Right lobe of liver (tissue), 6 donors: ENCODE measurements at regions not wholly inside any gene's neighbourhood (a gene's known extent, or its start where the extent isn't known, plus 50 kb on each side); places are given as distances from the start of the nearest gene placed in this dataset.

ENCODE experiments used
- ATAC-seq, 4 donors: fragments of 200-7000 bp; cut with Tn5 transposase; one replicate each; pipeline ENCODE4 v1.9.1; 2020; ENCODE audit warnings: mild to moderate bottlenecking in 4 of 4, moderate library complexity in 4 of 4
- DNase-seq, 3 donors: peaks; one replicate each; pipeline ENCODE4 v3.0.0-alpha.2; 2020
- H3K27ac ChIP-seq, 3 donors: fragments of 200-600 bp; one replicate each; pipeline ENCODE4 v1.8.0; 2022
- H3K27me3 ChIP-seq, 2 donors: fragments of 200-600 bp; one replicate each; pipeline ENCODE4 v1.8.0; 2022
- H3K36me3 ChIP-seq, 4 donors: fragments of 200-600 bp; sonication (generic) in 1 of 4; one replicate each; pipeline versions ENCODE4 v1.5.1 to v1.8.0; 2017 to 2022; ENCODE audit warnings: control low read depth in 1 of 4
- H3K4me1 ChIP-seq, 4 donors: fragments of 200-600 bp; sonication (generic) in 1 of 4; one replicate each; pipeline versions ENCODE4 v1.5.1 to v1.8.0; 2017 to 2022; ENCODE audit warnings: control low read depth in 1 of 4
- H3K4me3 ChIP-seq, 3 donors: fragments of 200-600 bp; one replicate each; pipeline ENCODE4 v1.8.0; 2022
- H3K9me3 ChIP-seq, 4 donors: fragments of 200-600 bp; sonication (generic) in 1 of 4; one replicate each; pipeline versions ENCODE4 v1.5.1 to v1.8.0; 2017 to 2022; ENCODE audit warnings: control low read depth in 1 of 4
- POLR2A ChIP-seq: fragments of 450-650 bp; IDR thresholded peaks from one replicate; pipeline ENCODE4 v1.6.1; 2017; ENCODE audit warnings: antibody characterized with exemption, mild to moderate bottlenecking
- WGBS: methylation state at CpG from one replicate; pipeline ENCODE4 v1.1.6; 2018; ENCODE audit warnings: low coverage, low lambda C conversion rate; ENCODE audit not compliant: insufficient coverage; ENCODE audit errors: missing lambda C conversion rate; 5-methylcytosine and 5-hydroxymethylcytosine counted together
- intact Hi-C, 2 donors: fragments of 100-400 bp; cut with DNase I; formaldehyde crosslinking; loops; one replicate each; pipeline versions ENCODE4 v1.11.2 to v1.14.1; 2022
- TF ChIP-seq, protein P1 (sequence below), 4 donors: fragments of 200-600 bp in 3 of 4; fragments of 450-650 bp in 1 of 4; IDR thresholded peaks; one replicate each; pipeline versions ENCODE4 v1.5.1 to v1.8.0; 2016 to 2022; ENCODE audit warnings: antibody characterized with exemption in 4 of 4, mild to moderate bottlenecking in 2 of 4
- donor health status: DM: no; HTN: yes; CAD: no.
- donor health status: DM: no; HTN: no; CAD: no.
- donor health status: DM: no; HTN: no; CAD: no.
- donor health status: DM: no; HTN: yes; CAD: no.
- donor health status: DM: no; HTN: yes; CAD: no.

DNA sequence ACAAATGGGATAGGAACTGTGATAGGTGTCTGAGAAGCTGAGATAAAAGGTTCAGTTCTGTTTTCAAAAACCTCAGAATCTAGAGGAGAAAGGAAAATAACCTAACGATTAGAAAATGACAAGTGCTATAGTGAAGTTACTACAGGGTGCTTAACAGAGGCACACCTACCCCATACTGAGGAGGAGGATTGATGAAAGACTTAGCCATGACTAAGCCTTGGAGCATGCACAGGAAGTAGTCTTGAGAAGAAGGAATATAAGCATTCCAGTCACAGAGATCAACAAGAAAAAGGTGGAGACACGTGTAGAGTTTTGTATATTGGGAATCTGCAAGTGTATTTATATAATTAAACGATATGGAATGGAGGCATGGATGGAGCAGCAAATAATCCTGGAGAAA lies 1225.5 kb upstream of the CELF2 start:
- H3K4me3 ChIP-seq: no peak overlapping the region
- H3K27me3 ChIP-seq: no peaks in the 10 kb centered on the region
- no peak overlapping the region for H3K27ac ChIP-seq
- DNase-seq: no peak
- no peak for ATAC-seq
- no peaks in the 10 kb centered on the region for H3K9me3 ChIP-seq
- no peaks in the 10 kb centered on the region for H3K36me3 ChIP-seq
- 29% methylated on average over 3 of the region's 3 CpGs for WGBS
- intact Hi-C loops: no loop called here
- TF ChIP-seq, protein P1, sequence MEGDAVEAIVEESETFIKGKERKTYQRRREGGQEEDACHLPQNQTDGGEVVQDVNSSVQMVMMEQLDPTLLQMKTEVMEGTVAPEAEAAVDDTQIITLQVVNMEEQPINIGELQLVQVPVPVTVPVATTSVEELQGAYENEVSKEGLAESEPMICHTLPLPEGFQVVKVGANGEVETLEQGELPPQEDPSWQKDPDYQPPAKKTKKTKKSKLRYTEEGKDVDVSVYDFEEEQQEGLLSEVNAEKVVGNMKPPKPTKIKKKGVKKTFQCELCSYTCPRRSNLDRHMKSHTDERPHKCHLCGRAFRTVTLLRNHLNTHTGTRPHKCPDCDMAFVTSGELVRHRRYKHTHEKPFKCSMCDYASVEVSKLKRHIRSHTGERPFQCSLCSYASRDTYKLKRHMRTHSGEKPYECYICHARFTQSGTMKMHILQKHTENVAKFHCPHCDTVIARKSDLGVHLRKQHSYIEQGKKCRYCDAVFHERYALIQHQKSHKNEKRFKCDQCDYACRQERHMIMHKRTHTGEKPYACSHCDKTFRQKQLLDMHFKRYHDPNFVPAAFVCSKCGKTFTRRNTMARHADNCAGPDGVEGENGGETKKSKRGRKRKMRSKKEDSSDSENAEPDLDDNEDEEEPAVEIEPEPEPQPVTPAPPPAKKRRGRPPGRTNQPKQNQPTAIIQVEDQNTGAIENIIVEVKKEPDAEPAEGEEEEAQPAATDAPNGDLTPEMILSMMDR (IDR thresholded peaks at IDR 0.05): no peak
- TF ChIP-seq POLR2A: no peak
- no peaks in the 10 kb centered on the region for H3K4me1 ChIP-seq

DNA sequence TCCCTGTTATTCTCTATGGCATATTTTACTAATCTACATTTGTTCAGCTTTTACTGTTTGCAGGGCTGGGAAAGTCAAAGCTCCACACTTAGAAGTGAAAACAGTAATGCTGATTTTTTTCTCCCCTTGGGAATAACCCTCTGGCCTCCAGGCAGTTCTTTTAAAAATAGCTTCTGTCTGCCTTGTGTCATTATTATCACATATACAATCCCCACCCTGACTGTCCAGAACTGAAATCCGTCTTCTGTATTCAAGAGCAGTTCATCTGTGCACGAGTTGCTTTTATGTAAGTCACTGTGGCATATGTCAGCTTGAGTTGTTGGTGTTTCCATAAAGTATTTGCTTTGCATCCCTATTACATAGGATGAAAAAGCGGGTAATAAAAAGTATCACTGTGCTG lies 1221.1 kb upstream of the CELF2 start:
- Histone ChIP-seq H3K27me3 (no peaks in the 10 kb centered on the region), H3K4me1 (no peaks in the 10 kb centered on the region), H3K9me3 (no peaks in the 10 kb centered on the region), H3K36me3 (no peaks in the 10 kb centered on the region), H3K4me3 (no peak overlapping the region), H3K27ac (no peak overlapping the region)
- no peak for ATAC-seq
- WGBS: 44% methylated on average over 3 of the region's 3 CpGs
- DNase-seq: no peak
- TF ChIP-seq, protein P1 (IDR thresholded peaks at IDR 0.05): no peak
- TF ChIP-seq POLR2A: no peak
- intact Hi-C loops: no loop called here

DNA sequence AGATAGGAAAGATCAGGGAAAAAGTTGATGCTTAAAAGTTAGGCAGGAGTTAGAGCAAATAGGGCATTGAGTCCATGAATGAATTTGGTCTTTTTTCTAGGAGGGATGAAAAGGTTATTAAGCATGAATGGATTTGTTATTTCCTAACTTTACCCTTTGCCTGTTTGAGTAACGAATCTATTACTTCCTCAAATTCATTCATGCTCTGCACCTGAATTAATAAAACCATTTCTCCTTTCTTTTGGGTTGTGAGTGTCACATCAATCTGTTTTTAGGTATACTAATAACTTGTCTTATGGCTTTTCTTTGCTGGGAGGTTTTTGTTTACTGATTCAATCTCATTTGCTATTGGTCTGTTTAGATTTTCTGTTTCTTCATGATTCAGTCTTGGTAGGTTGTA lies 1217.7 kb upstream of the CELF2 start:
- Histone ChIP-seq H3K36me3 (no peaks in the 10 kb centered on the region), H3K9me3 (no peaks in the 10 kb centered on the region), H3K4me1 (no peaks in the 10 kb centered on the region), H3K27me3 (no peaks in the 10 kb centered on the region), H3K27ac (no peak overlapping the region), H3K4me3 (no peak overlapping the region)
- 21% methylated on average over 1 of the region's 1 CpG for WGBS
- ATAC-seq (no peak), DNase-seq (no peak)
- intact Hi-C loops: no loop called here
- TF ChIP-seq, protein P1 (IDR thresholded peaks at IDR 0.05): no peak
- TF ChIP-seq POLR2A: no peak

DNA sequence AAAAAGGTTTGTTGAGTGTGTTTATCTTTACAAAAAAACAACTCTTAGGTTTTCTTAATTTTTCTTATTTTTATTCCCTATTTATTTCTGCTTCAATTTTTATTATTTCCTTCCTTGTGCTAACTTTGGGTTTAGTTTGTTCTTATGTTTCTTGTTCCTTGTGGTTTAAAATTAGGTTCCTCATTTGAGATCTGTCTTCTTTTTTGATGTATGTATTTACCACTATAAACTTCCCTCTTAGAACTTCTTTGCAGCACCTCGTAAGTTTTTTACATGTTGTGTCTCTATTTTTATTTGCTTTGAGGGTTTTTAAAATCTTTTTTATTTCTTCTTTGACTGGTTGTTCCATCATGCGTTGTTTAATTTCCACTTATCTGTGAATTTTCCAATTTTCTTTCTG lies 1217.1 kb upstream of the CELF2 start:
- DNase-seq (no peak), ATAC-seq (no peak)
- no peak overlapping the region for H3K27ac ChIP-seq
- TF ChIP-seq, protein P1 (IDR thresholded peaks at IDR 0.05): no peak
- TF ChIP-seq POLR2A: no peak
- H3K36me3 ChIP-seq: no peaks in the 10 kb centered on the region
- no peaks in the 10 kb centered on the region for H3K27me3 ChIP-seq
- no peaks in the 10 kb centered on the region for H3K4me1 ChIP-seq
- 45% methylated on average over 2 of the region's 2 CpGs for WGBS
- no peak overlapping the region for H3K4me3 ChIP-seq
- no peaks in the 10 kb centered on the region for H3K9me3 ChIP-seq
- intact Hi-C loops: no loop called here

DNA sequence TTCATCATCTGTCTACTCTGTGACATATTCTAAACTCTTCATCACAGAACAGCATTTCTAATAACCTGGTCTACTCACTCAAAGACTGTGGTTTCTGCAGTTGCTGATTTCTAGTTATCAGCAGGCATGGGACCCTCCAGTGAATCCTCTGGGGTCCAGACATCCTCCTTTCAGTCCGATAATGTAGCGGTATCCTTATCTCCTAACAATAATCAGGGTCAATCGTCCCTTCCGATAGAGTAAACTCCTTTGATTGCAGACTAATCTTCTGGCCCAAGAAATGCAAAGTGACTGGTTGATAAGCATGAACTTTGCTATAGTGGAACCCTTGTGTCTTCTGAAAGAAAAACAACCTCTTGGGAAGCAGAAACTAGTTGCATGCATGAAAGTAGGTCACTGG lies 1209.8 kb upstream of the CELF2 start:
- ATAC-seq (no peak), DNase-seq (no peak)
- TF ChIP-seq, protein P1 (IDR thresholded peaks at IDR 0.05): no peak
- TF ChIP-seq POLR2A: no peak
- intact Hi-C loops: no loop called here
- no peaks in the 10 kb centered on the region for H3K4me1 ChIP-seq
- H3K27ac ChIP-seq: no peak overlapping the region
- no peak overlapping the region for H3K4me3 ChIP-seq
- H3K36me3 ChIP-seq: no peaks in the 10 kb centered on the region
- H3K27me3 ChIP-seq: no peaks in the 10 kb centered on the region
- no peaks in the 10 kb centered on the region for H3K9me3 ChIP-seq
- 11% methylated on average over 4 of the region's 4 CpGs for WGBS
